HT1080 (cell line): ENCODE measurements at regions not wholly inside any gene's neighbourhood (a gene's known extent, or its start where the extent isn't known, plus 50 kb on each side); places are given as distances from the start of the nearest gene placed in this dataset.
"Not testable (repeated sequence)": the region's sequence is repeated elsewhere in the genome, so short reads cannot be mapped to it uniquely, and the experiment has no call there.

Experiments
- DNase-seq: peaks from one replicate; pipeline ENCODE4 v3.0.0-alpha.2; 2015; ENCODE audit warnings: low read depth

DNA sequence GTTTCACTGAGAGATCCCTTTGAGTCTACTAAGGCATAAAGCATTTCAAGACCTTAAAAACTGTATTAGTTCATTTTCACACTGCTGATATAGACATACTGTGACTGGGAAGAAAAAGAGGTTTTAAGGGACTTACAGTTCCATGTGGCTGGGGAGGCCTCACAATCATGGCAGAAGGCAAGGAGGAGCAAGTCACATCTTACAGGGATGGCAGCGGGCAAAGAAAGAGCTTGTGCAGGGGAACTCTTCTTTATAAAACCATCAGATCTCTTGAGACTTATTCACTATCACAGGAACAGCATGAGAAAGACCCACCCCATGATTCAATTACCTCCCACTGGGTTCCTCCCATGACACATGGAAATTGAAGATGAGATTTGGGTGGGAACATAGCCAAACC is 628.4 kb upstream of the GJE1 start:
- not testable (repeated sequence) for DNase-seq

DNA sequence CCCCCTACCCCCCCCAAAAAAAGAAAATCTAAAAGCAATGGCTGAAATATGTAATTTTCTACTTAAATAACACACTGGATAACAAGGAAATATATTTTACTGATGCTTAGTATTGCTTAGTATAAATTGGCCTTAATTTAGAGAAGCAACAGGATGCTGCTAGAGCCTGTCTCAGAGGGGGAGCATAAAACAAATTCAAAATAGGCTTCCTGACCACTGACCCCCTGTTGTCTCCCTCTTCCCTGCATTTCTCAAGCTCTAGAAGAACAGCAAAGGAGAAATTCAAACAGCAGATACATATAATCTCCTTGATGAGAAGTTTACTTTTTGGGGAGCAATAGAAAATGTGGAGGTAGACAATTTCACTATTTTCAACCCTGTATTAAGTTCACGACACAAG is 631.1 kb upstream of the GJE1 start:
- no peak for DNase-seq

DNA sequence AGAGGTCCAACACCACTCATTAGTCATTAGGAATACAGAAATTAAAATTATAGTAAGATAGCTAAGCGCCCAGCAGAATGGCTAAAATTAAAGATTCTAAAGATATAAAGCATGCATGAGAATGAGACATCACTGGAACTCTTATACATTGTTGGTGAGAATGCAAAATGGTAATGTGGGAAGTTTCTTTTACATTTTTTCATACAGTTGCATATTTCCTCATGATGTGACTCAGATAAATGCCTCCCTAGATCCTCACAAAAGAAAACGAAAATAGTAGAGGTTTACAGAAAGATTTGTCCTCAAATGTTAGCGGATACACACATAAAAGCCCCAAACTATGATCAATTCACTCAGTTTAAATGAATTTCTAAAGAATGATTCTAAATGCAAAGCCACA is 633.7 kb upstream of the GJE1 start:
- DNase-seq, result no peak

DNA sequence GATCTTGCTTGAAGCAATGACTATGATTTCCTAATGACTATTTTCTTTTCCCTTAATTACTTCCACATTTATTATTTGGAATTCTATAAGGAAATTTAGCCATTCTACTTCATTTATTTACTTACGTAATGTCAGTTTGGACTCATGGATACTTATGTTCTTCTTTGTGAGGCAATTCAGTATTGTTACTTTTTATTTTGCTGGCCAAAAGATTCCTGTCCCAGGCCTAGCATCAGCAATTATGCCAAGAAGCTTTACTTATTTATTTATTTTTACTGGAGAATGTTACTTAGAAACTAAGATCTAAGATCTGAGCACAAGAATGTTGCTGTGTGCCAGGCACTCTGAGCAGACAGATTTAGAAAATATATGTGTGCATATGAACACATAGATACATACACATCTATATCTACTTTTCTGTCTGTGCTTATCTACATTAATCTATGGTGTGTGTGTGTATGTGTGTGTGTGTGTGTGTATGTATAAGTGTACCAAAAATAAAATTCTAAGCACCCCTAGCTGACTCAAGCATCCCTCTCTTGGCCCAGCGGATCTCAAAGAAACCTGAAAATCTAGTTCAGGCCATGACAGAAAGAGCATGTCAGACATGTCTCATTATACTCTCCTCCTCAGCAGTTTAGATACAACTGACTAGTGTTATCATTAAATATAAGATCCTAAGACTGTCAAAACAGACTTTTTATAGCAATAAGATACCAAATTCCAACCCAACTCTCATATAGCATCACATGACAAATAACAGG is 640.0 kb upstream of the GJE1 start:
- DNase-seq, result no peak

DNA sequence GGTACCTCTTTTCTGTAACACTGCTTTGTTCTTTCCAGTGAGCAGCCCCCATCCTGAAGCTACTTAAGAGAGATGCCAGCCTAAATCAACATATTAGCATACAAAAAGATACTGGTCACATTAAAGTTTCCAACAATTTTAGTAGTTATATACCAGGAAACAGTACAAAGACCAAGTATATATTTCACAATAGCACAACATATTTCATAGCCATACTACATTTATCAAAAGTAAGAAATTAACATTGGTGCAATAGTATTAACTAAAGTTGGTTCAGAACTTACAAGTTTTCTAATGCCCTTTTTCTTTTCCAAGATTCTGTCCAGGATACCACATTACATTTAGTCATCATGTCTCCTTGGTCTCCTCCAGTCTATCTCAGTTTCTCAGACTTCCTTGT is 641.0 kb upstream of the GJE1 start:
- no peak for DNase-seq

DNA sequence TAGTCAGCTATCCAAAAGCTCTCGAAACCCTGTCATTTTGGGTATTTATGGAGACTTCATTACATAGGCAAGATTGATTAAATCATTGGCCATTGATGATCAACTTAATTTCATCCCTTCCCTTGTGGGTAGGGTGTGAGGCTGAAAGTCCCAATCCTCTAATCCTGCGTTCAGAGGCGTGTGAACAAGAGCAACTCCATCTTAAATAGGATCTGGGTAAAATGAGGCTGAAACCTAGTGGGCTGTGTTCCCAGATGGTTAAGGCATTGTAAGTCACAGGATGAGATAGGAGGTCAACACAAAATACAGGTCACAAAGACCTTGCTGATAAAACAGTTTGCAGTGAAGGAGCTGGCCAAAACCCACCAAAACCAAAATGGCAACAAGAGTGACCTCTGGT is 641.7 kb upstream of the GJE1 start:
- DNase-seq, result no peak

DNA sequence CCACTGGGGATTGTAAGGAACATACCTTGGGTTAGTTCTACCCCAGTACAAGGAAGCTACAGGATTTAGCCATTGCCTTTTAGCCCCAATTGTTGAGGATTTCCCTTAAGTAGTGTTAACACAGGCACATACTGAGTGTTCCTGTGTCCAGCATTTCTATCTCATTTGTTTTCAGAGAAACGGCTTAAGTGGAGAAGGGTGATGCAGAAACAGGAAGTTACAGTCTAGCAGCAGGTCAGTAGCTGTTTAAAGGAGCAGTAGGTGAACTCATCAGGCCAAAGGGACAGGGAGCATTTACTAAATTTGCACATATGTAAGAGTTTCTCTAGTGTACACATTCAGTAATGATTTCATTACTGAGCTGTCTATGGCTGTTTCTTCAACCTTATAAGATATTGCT is 644.2 kb upstream of the GJE1 start:
- no peak for DNase-seq

DNA sequence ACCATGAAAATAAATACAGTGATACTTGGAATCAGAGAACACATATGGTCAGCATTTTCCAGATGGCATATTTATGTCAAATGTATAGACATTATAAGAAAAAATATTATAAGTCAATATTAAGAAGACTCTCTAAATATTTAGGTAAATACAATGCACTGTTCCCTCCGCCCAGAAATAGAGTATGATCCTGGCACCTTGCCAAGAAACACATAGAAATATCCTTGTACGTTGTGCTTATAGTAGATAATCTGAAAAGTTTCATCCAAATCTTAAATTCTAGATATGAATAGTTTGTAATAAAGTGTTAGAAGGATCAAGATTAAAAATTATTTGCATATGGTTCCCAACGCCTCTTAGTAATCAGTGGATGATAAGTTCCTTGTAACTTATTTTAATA is 645.8 kb upstream of the GJE1 start:
- no peak for DNase-seq

DNA sequence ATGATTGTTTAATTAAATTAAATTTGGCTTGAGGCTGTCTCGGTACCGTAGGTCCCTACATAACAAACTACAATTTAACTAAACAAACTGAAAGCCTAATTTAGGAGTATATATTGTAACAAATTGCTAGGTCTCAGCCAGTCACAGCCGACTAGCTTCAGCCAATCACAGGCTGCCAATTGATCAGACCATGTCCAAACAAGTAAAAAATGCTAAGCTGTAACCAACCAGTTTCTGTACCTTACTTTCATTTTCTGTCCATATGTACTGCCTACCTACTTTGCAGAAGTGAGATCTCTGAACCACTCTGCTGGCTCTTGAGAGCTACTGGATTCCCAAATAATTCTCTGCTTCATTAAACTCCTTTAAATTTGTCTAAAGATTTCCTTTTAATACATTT is 648.0 kb upstream of the GJE1 start:
- no peak for DNase-seq

DNA sequence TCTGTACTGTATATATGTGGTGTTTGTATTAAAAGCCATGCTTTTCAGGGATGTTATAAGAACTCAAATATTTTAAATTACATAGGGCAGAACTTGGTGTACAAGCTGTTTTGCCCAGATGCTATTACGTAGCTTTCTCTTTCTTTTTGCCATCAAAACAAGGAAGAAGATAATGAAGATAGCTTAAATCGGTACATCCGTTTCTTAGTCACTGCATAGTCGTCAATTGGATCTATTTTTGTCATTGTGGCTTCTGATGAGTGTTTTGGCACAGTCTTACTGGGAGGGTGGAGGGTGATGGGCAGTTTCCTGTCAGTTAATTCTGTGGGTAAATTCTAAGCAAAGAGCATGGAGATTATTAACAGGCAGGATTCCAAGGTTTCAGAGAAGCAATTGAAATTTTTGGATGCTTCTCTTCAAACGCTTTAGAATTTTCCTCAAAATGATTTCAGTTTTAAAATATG is 649.1 kb upstream of the GJE1 start:
- peak; percentile 90 for DNase-seq

DNA sequence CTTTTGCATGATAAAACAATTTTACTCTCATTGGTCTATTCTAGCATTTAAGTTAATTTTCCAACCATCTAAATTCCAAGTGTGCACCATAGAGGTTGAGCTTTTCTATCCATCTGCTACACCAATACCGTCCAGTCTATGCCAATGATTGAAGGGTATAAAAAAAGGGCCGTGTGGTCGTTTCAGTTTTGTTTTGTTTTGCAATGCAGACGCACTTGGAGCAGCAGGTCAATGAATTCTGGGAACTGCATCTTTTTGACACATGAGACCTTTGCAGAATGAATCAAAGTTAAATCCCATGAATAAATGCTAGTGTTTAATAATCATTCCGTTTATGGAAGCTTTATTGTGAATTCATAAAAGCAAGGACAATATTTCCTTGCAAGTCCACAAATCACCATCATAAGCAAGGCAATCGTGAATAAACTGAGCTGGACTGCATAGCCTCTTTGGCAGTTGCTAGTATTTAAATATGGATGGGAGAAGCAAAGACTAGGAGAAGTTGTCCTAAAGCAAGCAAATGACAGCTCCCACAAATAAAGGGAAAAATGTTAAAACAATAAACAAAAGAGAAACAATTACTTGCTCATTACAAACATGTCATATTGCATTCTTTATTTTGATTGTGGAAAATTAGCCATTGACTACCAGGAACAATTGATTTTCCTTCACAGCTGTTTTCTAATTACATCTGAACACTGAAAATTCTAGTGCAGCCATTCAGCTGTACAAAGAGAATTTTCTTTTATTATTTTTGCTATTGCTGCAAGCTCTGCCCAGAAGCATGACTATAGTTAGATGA is 649.7 kb upstream of the GJE1 start:
- DNase-seq, result no peak

DNA sequence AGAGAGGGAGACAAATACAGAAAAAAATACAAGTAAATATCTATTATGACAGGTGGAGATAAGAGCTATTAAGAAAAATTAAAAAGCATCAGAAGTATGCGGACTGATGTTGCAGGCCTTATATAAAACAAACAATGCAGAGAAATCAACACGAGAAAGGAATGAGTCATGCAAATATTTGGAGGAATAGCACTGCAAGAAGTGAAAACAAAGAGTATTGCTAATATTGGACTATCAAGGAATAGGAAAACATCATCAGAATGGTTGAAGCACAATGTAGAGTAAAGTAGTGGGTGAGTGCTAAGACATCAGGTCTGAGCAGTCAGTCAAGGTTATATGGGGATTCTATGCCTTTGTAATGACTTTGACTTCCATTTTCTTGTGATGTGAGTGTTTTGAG is 657.5 kb upstream of the GJE1 start:
- no peak for DNase-seq

DNA sequence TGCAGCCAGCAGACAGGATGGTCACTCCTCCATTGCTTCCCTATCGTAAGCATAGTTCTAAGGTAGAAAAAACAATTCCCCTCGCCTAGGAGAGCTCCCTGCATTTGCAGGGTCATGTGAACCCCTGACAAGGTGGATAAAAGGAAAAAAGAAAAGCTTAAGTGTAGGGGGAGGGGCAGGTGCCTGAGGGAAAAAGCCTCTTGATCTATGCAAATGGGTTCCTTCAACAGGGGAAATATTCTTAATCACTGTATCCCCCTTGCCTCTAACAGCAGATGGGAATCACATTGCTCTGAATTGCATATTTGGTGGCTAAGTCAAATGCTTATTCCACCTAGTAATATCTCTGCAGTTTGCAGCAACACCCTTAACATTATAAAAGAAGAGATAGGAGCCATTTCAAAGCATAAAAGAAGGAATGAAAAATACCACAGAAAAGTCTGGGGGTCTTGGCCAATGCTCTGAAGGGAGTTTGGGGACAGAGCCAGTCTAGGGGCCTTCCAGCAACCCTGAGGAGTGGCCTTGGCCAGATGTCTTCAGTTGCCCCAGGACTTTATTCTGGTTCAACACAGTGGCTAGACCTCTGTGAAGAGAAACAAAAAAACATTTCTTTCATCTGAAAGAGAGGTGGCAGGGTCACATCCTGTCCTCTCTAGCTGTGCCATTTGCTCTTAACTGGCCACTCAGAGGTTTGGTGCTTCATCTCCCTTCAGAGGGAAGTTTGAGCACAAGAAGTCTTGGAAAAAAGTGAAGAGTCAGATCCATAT is 660.4 kb upstream of the GJE1 start:
- no peak for DNase-seq

DNA sequence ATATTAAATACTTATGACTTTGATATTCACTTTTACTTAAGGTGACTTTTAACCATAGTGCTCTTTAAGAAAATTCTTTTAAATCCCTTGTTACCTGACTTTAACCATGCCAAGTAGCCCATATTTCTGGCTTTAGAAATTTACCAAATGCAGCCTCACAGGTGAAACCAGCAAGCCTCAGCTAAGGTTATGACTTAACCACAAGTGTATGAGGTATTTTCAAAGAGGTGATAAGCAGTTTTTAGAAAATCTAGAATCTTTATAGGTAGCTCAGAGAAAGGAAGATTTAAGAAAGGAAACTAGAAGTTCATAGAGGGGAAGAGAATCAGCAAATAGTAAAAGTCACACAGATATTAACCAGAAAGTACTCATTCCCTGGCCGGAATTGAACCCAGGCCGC is 661.9 kb upstream of the GJE1 start:
- DNase-seq, result no peak

DNA sequence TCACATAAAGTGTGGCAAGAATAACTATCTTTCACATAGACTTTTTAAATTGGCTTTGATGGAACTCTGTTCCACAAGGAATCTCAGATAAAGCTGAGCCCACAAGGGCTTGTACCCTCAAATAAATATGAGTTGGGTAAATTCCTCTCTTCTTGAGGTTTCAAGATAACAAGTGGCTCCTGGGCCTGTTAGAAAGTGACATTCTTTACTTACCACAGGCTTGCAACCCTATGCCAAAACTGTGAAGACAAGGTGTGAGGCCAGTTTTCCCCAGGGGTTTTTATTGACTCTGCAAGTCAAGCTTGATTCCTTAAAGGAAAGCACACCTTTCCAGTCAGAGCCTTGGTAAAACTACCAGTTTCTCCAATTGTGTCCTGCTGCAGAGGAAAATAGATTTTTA is 664.8 kb upstream of the GJE1 start:
- DNase-seq, result no peak

DNA sequence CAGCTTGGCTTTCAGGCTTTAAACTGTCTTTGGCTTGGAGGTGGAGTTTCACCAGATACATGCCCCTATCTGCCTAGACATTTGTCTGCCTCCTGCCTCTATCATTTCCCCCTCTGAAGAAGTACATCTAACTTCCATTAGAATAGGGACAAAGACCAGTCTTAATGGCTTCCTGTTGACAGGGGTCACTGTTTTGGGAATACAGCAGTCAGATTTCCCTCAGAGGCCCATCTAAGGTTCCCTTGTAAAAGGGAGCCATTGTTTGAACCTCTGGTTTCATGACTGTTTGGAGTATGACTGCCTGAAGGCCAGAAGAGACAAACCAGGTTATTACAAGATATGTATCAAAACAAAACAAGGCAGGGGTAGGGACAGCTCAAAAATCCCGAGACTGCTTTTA is 665.7 kb upstream of the GJE1 start:
- DNase-seq, result no peak

DNA sequence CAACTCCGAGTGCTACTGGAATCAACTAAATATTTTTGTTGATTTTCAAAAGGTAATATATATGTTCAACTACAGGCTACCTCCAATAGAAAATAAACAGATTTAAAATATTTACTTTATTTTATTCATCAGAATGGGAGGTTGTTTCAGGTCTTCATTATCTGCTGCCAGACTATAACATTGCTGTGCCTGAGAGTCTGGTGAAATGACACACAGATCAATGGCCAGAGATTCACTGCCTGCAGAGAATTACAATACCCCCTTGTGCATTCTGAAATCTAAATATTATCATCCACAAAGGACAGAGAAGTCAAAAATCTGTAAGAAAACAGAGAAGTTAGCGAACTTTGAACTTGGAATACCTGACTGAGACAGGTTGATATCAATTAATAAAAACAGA is 667.8 kb upstream of the GJE1 start:
- no peak for DNase-seq

DNA sequence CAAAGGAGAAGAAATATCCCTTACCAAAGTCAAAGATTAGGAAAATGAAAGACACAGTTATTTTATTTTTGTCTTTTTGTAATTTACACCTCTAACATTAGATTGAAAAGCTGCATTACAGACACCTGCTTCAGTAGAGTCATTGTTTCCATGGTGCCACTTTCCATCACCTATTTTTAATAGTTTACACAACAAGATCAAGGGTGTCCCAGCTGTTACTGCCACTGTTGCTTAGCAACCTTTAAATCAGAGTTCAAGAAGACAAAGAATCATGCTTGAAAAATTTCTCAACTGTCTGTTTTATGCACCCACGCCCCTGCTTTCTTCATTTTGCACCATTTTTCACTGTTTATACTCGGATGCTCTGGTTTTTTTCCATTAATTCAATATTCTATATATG is 668.2 kb upstream of the GJE1 start:
- DNase-seq, result no peak

DNA sequence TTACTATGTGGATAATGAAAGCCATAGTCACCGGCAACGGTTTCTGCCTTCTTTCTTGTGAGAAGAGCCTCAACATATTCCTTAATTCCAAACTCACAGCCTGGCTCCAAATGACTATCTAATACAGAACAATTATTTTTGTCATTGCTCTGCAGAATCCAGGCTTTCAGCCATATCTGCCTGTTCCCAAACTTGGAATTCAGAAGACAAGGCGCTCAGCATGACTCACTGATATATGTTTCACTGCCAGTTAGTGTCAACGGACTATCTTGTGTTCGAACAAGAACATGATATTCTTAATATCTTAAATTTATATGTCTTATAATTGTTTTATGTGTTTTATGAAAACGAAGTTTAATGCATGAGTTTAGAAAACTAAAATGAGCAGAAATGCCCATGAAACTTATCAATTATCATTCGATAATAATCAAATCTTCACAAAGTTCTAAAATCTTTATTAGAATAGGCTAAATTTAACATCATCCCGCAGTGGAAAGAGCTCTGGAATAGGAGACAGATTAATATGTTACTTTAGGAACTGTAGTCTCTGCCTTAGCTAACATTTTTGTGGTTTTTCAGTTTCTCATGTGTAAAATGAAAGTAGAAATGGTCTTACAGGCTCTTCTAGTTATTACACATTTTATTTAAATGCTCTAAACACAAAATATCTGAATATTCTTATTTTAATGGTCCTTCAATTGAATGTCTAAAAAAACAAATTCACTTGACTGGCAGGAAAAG is 669.3 kb upstream of the GJE1 start:
- no peak for DNase-seq

DNA sequence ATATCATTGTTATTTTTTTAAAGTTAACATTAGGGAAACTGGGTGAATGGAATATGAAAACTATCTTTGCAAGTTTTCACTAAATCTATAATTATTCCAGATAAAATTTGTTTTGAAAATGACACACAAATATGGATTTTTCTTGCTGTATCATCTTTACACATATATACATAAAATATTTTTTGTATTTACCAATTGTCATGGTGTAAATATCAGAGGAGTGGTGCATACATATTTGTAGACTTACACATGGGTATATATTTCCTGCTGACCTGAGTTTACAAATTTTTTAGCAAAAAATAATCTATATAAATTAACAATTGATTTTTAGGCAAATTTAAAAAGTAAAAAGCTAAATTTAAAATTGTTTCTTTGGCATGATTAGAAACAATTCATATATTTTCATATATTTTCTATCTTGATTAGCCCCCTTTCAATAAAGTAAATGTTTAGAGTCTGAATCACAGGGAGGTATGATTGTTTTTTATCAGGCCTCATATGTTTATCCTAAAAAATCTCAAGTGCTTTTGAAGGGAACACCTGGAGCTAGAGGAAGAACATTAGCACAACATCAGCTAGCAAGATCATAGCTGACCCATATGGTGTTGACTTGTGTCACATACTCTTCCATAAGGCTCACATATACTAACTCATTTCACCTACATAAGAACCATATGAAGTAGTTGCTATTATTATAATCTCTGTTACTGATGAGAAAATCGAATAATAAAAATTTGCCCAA is 671.8 kb upstream of the GJE1 start:
- no peak for DNase-seq

DNA sequence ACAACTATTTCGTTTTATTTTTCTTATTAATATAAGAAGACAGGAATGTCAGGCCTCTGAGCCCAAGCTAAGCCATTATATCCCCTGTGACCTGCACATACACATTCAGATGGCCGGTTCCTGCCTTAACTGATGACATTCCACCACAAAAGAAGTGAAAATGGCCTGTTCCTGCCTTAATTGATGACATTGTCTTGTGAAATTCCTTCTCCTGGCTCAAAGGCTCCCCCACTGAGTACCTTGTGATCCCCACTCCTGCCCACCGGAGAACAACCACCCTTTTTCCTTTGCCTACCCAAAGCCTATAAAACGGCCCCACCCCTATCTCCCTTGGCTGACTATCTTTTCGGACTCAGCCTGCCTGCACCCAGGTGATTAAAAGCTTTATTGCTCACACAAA is 672.5 kb upstream of the GJE1 start:
- not testable (repeated sequence) for DNase-seq
